ENCODE measurements at regions not wholly inside any gene's neighbourhood (a gene's known extent, or its start where the extent isn't known, plus 50 kb on each side); places are given as distances from the start of the nearest gene placed in this dataset.

DNA sequence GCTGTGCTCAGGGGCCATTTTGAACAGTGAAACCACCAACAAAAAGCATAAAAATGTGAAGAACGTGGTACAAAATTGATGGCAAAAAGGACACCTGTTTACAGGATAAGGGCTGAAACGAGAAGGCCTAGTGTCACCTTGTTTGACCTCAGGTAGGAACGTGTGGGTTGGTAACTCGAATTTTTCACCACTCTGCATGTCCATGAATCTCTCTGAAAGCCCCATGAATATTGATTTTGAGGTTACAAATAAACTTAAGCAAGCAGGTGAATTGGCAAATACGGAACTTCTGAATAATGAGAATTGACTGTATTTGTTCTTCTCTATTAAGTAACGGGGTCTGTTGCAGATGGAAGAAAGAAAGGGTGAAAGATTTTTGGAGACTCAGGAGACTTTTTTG, 59.6 kb upstream of the EDN1 start:
- intact Hi-C loops (cut with micrococcal nuclease; ENCODE audit: unreplicated experiment) = loop anchor here (5.0 kb wide), 2 partner anchors 377 to 643 kb away; no protein-coding TSS in a partner anchor
- TF ChIP-seq CTCF (conservative IDR thresholded peaks at IDR 0.05; ENCODE audit: low read length) (no peak), EZH2phosphoT487 (IDR thresholded peaks at IDR 0.05; ENCODE audit: borderline replicate concordance, low read depth, low read length) (no peak)
- no peaks in the 10 kb centered on the region for H3K9me3 ChIP-seq (ENCODE audit: low read length)
- ChIA-PET CTCF (ENCODE audit: unreplicated experiment) (no interaction called here), POLR2A (no interaction called here)
- H3K27ac ChIP-seq (ENCODE audit: low read depth, low read length, poor library complexity, severe bottlenecking) = no peak overlapping the region
- no peaks in the 10 kb centered on the region for H3K9me2 ChIP-seq (ENCODE audit: insufficient read depth, low read length)
- no peaks in the 10 kb centered on the region for H3K79me2 ChIP-seq (ENCODE audit: insufficient read depth, low read depth, low read length)
- no peak for DNase-seq (ENCODE audit: low spot score)
- H3K4me1 ChIP-seq (ENCODE audit: insufficient read depth, low read length, poor library complexity, severe bottlenecking) = no peaks in the 10 kb centered on the region
- H2AFZ ChIP-seq (ENCODE audit: low read length) = no peak overlapping the region
- H4K20me1 ChIP-seq (ENCODE audit: insufficient read depth, low read length) = no peaks in the 10 kb centered on the region
- H3K36me3 ChIP-seq (ENCODE audit: insufficient read depth, low read length) = no peaks in the 10 kb centered on the region
- H3K4me2 ChIP-seq (ENCODE audit: low read length) = no peak overlapping the region
- no TSS peak for BruUV-seq (replicated peaks)
- no peak overlapping the region for H3K4me3 ChIP-seq (ENCODE audit: low read depth, low read length, poor library complexity, severe bottlenecking)

- intact Hi-C loops (cut with micrococcal nuclease; ENCODE audit: unreplicated experiment) = loop anchor here (5.0 kb wide), 2 partner anchors 375 to 645 kb away; no protein-coding TSS in a partner anchor
- no peak for DNase-seq (ENCODE audit: low spot score)
- Histone ChIP-seq H3K79me2 (ENCODE audit: insufficient read depth, low read depth, low read length) (no peaks in the 10 kb centered on the region), H3K27ac (ENCODE audit: low read depth, low read length, poor library complexity, severe bottlenecking) (no peak overlapping the region), H3K9me2 (ENCODE audit: insufficient read depth, low read length) (no peaks in the 10 kb centered on the region), H3K4me1 (ENCODE audit: insufficient read depth, low read length, poor library complexity, severe bottlenecking) (no peaks in the 10 kb centered on the region), H3K9me3 (ENCODE audit: low read length) (no peaks in the 10 kb centered on the region), H3K4me3 (ENCODE audit: low read depth, low read length, poor library complexity, severe bottlenecking) (no peak overlapping the region), H2AFZ (ENCODE audit: low read length) (no peak overlapping the region), H3K36me3 (ENCODE audit: insufficient read depth, low read length) (no peaks in the 10 kb centered on the region), H3K4me2 (ENCODE audit: low read length) (no peak overlapping the region), H4K20me1 (ENCODE audit: insufficient read depth, low read length) (no peaks in the 10 kb centered on the region)
- ChIA-PET POLR2A (interaction anchor here (0.9 kb wide), 1 partner anchor 8 kb away, joined by 3 read pairs; no protein-coding TSS in a partner anchor), CTCF (ENCODE audit: unreplicated experiment) (no interaction called here)
- BruUV-seq (replicated peaks) = no TSS peak
- no peak for TF ChIP-seq CTCF (conservative IDR thresholded peaks at IDR 0.05; ENCODE audit: low read length)
- TF ChIP-seq EZH2phosphoT487 (IDR thresholded peaks at IDR 0.05; ENCODE audit: borderline replicate concordance, low read depth, low read length) = no peak
These were observed 57.8 kb upstream of the EDN1 start for GRCh38 chr6:12232339-12232738.

DNA sequence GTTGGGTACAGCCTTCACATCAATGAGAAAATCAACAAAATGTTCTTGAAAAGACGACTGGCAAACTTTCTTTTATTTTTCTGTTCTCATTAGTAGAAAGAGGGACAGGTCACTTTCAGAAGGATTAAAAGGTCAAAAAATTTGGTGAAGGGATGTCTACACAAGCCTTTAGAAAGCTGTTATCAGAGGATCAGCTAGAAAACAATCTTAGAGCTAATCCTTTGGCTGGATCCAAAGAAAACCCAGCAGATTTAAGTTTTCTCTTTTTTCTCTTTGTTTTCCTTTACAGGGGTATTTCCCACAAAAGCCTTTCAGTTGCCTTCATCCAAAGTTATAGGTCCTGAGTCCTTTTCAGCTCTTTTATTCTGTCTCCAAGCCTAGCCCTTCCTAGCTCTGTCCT, 57.3 kb upstream of the EDN1 start:
- no peak for DNase-seq (ENCODE audit: low spot score)
- H3K4me1 ChIP-seq (ENCODE audit: insufficient read depth, low read length, poor library complexity, severe bottlenecking) = no peaks in the 10 kb centered on the region
- intact Hi-C loops (cut with micrococcal nuclease; ENCODE audit: unreplicated experiment) = loop anchor here (5.0 kb wide), 2 partner anchors 374 to 646 kb away; no protein-coding TSS in a partner anchor
- no peaks in the 10 kb centered on the region for H3K79me2 ChIP-seq (ENCODE audit: insufficient read depth, low read depth, low read length)
- ChIA-PET POLR2A (interaction anchor here (0.6 to 0.9 kb wide), 2 partner anchors 9 to 137 kb away, joined by 3 read pairs; no protein-coding TSS in a partner anchor), CTCF (ENCODE audit: unreplicated experiment) (no interaction called here)
- H3K4me2 ChIP-seq (ENCODE audit: low read length) = no peak overlapping the region
- no peaks in the 10 kb centered on the region for H3K9me2 ChIP-seq (ENCODE audit: insufficient read depth, low read length)
- no peak overlapping the region for H3K27ac ChIP-seq (ENCODE audit: low read depth, low read length, poor library complexity, severe bottlenecking)
- H4K20me1 ChIP-seq (ENCODE audit: insufficient read depth, low read length) = no peaks in the 10 kb centered on the region
- no peaks in the 10 kb centered on the region for H3K9me3 ChIP-seq (ENCODE audit: low read length)
- no peak for TF ChIP-seq CTCF (conservative IDR thresholded peaks at IDR 0.05; ENCODE audit: low read length)
- TF ChIP-seq EZH2phosphoT487 (IDR thresholded peaks at IDR 0.05; ENCODE audit: borderline replicate concordance, low read depth, low read length) = no peak
- BruUV-seq (replicated peaks) = no TSS peak
- H3K36me3 ChIP-seq (ENCODE audit: insufficient read depth, low read length) = no peaks in the 10 kb centered on the region
- H3K4me3 ChIP-seq (ENCODE audit: low read depth, low read length, poor library complexity, severe bottlenecking) = no peak overlapping the region
- H2AFZ ChIP-seq (ENCODE audit: low read length) = no peak overlapping the region

Data from OCI-LY7 (cell line).